ENCODE measurements at regions not wholly inside any gene's neighbourhood (a gene's known extent, or its start where the extent isn't known, plus 50 kb on each side); places are given as distances from the start of the nearest gene placed in this dataset.
"Not testable (repeated sequence)": the region's sequence is repeated elsewhere in the genome, so short reads cannot be mapped to it uniquely, and the experiment has no call there.

GRCh38 chr7:57241236-57241635 lies 109.0 kb upstream of the ZNF479 start:
- not testable (repeated sequence) for TF ChIP-seq CTCF (IDR thresholded peaks at IDR 0.05); JUND (IDR thresholded peaks at IDR 0.05); FOSL2 (IDR thresholded peaks at IDR 0.05; ENCODE audit: borderline replicate concordance, low read depth); EP300 (IDR thresholded peaks at IDR 0.05; ENCODE audit: borderline replicate concordance in 1 of 2, low read depth in 1 of 2, low read length in 1 of 2); FOXJ3 (CRISPR knock-in tag; IDR thresholded peaks at IDR 0.05); RCOR1 (IDR thresholded peaks at IDR 0.05; ENCODE audit: low read length); EZH2phosphoT487 (IDR thresholded peaks at IDR 0.05; ENCODE audit: borderline replicate concordance, low read depth); RAD21 (IDR thresholded peaks at IDR 0.05; ENCODE audit: low read length); REST (IDR thresholded peaks at IDR 0.05; ENCODE audit: low read depth, low read length)
